Activated T-helper 9 cell treated with anti-CD3 and anti-CD28 coated beads, Interleukin-2, amount 50 U/mL, for 16 hours (primary cell): ENCODE measurements at regions not wholly inside any gene's neighbourhood (a gene's known extent, or its start where the extent isn't known, plus 50 kb on each side); places are given as distances from the start of the nearest gene placed in this dataset.

Experiments
- DNase-seq: peaks from one replicate; pipeline ENCODE4 v3.0.0-alpha.2; 2020; ENCODE audit warnings: low read depth

- DNase-seq = no peak
These were observed 446.2 kb downstream of the PIK3C3 start for GRCh38 chr18:42401131-42401673.

- DNase-seq = no peak
These were observed 449.1 kb downstream of the PIK3C3 start for GRCh38 chr18:42404151-42404550.

DNA sequence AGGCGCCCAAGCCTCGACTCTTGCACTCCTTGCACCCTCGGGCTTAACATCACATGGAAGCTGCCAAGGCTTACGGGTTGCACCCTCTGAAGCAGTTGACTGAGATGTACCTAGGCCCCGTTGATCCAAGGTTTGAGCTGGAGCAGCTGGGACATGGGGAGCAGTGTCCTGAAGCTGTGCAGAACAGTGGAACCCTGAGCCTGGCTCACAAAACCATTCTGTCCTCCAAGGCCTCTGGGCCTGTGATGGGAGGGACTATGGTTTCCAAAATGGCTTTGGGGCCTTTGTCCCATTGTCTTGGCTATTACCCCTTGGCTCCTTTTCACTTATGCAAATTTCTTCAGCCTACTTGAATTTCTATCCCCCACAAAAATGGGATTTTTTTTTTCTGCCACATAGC is 454.0 kb downstream of the PIK3C3 start:
- DNase-seq = no peak

GRCh38 chr18:42412281-42412680 is 457.2 kb downstream of the PIK3C3 start:
- no peak for DNase-seq

- DNase-seq = no peak
These were observed 457.9 kb downstream of the PIK3C3 start for GRCh38 chr18:42412896-42413295.

DNA sequence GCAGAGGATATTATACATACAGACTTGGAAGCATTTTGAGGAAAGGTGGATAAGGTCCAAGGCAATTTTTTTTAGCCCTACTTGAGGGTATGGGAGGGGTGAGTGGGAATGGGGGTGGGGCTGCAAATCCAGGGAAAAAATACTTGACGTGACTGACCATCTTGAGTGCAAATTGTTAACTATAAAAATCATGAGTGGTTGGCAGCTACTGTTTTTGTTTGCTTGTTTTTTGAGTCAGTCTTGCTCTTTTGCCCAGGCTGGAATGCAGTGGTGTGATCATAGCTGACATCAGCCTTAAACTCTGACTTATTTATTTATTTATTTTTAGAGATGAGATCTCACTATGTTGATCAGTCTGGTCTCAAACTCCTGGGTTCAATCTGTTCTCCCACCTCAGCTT is 458.8 kb downstream of the PIK3C3 start:
- DNase-seq = no peak

DNA sequence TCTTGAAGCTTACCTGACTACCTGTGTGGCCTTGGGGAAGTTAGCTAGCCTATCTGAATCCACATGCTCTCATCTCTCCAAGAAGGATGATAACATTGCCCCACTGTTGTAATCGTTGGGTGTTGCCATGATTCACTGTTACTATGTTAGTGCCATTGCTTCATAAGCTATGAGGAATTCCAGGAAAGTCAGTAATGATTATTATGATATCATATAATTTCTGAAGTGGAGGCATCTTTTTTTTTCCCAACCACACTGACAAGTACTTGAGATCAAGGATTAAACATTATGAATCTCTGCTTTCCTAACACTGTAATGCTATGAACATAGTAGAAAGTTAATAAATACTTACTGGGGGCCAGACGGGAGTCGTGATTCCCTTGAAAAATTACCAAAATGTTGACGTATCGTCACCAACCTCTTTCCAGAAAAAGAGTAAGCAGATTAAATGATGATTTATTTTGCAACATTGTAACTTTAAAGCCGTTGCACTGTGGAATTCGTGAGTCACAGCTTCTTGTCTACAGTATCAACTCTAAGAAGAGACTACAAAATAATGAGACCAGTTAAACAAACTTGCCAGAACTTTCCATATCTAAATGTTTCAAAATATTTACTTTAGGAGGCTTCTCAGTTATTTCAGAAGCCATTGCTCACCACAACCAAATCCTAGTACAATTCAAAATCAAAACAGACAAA is 459.9 kb downstream of the PIK3C3 start:
- DNase-seq = no peak

GRCh38 chr18:42417189-42417588 is 462.2 kb downstream of the PIK3C3 start:
- no peak for DNase-seq

DNA sequence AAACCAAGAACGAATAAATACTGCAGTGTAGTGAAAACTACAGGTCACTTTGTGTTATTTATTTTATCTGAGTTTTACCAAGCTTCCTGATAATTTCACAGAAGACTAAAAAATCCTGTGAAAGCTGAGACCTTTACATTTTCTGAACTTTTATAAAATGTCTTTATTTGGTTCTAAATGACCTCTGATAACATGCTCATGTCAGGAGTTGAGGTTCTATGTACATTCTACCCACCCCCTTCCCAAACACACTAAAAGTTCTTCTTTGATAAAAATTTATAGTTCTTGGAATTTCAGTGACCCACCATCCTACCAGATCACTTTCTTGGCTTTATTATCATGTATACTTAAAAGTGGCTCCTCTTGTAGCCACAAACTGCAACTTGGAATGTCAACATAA is 463.1 kb downstream of the PIK3C3 start:
- no peak for DNase-seq

DNA sequence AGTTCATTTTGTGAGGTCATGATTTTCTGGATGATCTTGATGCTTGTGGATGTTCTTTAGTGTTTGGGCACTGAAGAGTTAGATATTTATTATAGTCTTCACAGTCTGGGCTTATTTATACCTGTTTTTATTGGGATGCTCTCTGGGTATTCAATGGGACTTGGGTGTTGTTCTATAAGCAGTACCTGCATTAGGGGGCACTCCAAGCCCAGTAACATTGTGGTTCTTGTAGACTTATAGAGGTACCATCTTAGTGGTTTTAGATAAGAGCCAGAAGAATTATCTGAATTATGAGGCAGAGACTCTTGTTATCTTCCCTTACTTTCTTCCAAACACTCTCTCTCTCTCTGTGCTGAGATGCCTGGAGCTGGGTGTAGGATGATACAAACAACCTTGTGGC is 470.0 kb downstream of the PIK3C3 start:
- no peak for DNase-seq

- DNase-seq = no peak
These were observed 471.5 kb downstream of the PIK3C3 start for GRCh38 chr18:42426496-42427015.

DNA sequence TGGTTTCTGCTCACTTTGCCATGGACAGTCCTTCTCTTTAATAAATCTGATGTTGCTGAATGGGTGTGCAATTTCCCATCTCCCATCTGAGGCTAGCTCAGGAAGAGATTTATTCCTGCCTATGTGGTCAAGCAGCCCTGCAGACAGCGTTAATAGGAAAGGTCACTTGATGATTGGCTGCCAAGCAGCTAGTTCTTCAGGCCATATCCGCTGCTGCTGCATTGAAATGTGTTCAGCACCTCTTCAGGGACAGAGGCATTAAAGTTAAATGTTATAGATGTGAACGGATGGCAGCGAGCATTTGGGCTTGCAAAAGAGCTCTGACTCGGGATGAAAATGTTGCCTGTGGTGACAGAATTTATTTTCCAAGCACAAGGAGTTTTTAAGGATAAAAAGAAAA is 474.2 kb downstream of the PIK3C3 start:
- DNase-seq = no peak

- DNase-seq = no peak
These were observed 481.3 kb downstream of the PIK3C3 start for GRCh38 chr18:42436222-42436765.

GRCh38 chr18:42437001-42437400 is 482.0 kb downstream of the PIK3C3 start:
- no peak for DNase-seq

GRCh38 chr18:42437646-42438045 is 482.6 kb downstream of the PIK3C3 start:
- no peak for DNase-seq

GRCh38 chr18:42442656-42443055 is 487.6 kb downstream of the PIK3C3 start:
- DNase-seq = no peak

- no peak for DNase-seq
These were observed 489.3 kb downstream of the PIK3C3 start for GRCh38 chr18:42444349-42444748.

GRCh38 chr18:42445359-42445758 is 490.3 kb downstream of the PIK3C3 start:
- no peak for DNase-seq

DNA sequence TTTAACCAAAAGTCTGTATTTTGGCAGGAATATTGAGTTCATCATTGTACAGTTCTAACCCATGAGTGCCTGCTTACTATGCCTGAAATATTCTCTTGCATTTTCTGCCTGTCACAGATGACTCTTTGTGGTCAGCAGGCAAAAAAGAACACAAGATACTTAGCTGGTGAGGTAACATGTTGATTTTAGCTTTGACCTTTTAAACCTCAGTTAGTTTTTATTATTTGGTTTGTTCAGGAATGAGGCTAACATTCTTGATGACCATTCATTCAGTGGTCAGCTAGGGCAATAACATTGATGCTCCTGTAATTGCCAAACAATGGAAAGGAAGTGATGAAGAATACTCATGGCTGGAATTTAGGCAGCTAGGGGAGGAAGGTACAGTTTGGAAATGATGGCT is 491.2 kb downstream of the PIK3C3 start:
- DNase-seq = no peak

- DNase-seq = no peak
These were observed 492.7 kb downstream of the PIK3C3 start for GRCh38 chr18:42447688-42448087.

DNA sequence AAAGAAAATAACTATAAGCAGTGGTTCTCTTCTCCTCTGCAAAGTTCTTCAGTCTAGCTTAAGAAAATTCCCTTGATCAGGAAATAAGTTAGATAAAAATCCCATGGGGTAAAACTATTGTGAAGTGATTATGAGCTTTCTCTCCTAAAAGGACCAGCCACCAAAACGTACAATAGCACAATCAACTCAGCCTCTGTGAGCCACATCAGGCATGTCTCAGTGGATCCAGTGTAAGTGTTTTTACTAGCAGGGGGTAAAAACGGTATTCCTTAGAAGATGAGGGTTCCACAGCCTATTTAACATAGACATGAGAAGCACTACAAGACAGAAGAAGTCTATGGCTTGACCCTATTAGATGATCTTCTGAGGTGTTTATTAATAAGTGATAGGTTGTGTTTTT is 503.2 kb downstream of the PIK3C3 start:
- DNase-seq = no peak

DNA sequence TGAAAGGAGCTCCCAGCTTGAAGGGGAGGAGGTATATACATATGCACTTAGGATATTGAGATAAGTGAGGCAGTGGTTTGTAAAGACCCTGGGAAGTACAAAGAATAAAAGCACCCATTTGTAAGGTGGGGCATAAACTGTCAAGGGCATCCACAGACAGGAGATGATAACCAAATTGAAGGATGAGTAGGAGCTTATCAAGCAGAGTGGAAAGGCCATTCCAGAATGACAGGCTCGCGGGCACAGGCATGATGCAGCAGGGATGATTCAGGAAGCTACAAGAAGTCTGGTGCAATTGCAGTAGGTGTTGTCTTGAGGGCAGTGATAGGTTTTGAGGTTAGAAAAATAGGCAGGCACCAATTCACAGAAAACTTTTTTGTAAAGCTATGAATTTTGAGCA is 504.8 kb downstream of the PIK3C3 start:
- no peak for DNase-seq

DNA sequence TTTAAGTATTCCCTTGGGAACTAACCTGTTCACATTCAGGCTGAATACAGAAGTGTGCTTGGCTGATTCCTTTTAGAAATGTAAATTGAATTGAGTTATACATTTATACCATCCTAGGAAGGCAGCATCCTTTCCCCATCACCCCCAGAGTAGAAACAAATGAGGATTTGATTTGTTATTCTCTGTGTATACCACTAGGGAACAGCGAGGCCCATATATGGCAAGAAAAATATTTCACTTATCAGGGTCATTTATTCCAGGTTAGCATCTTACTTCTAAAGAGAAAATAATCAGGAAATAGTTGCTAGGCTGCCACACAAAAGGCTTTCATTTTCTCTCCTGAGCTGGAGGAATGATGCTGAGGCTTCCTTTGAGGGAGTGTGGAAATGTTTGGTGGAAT is 516.9 kb downstream of the PIK3C3 start:
- no peak for DNase-seq

- no peak for DNase-seq
These were observed 518.6 kb downstream of the PIK3C3 start for GRCh38 chr18:42473611-42474010.
